Neural cell (in vitro differentiated cells): ENCODE measurements at regions not wholly inside any gene's neighbourhood (a gene's known extent, or its start where the extent isn't known, plus 50 kb on each side); places are given as distances from the start of the nearest gene placed in this dataset.

Source experiments
- EZH2 ChIP-seq: fragments of 200-600, 300-800 bp; shearing (Covaris generic), sonication (generic); IDR thresholded peaks from 2 replicates; pipeline ENCODE4 v1.6.1; 2014; ENCODE audit warnings: antibody characterized with exemption, low read length, borderline replicate concordance, mild to moderate bottlenecking; ENCODE audit not compliant: insufficient read depth, poor library complexity, severe bottlenecking
- TF ChIP-seq, protein P1 (sequence below): fragments of 450-650 bp; IDR thresholded peaks from 2 replicates; pipeline ENCODE4 v1.5.1; 2014; ENCODE audit warnings: antibody characterized with exemption, mild to moderate bottlenecking, moderate library complexity; ENCODE audit not compliant: poor library complexity, severe bottlenecking

- TF ChIP-seq EZH2 = no peak
- TF ChIP-seq, protein P1, sequence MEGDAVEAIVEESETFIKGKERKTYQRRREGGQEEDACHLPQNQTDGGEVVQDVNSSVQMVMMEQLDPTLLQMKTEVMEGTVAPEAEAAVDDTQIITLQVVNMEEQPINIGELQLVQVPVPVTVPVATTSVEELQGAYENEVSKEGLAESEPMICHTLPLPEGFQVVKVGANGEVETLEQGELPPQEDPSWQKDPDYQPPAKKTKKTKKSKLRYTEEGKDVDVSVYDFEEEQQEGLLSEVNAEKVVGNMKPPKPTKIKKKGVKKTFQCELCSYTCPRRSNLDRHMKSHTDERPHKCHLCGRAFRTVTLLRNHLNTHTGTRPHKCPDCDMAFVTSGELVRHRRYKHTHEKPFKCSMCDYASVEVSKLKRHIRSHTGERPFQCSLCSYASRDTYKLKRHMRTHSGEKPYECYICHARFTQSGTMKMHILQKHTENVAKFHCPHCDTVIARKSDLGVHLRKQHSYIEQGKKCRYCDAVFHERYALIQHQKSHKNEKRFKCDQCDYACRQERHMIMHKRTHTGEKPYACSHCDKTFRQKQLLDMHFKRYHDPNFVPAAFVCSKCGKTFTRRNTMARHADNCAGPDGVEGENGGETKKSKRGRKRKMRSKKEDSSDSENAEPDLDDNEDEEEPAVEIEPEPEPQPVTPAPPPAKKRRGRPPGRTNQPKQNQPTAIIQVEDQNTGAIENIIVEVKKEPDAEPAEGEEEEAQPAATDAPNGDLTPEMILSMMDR = no peak
Measured at GRCh38 chr2:228654707-228655106, 473.2 kb upstream of the SPHKAP start.
